ENCODE measurements at regions not wholly inside any gene's neighbourhood (a gene's known extent, or its start where the extent isn't known, plus 50 kb on each side); places are given as distances from the start of the nearest gene placed in this dataset.
"Not testable (repeated sequence)": the region's sequence is repeated elsewhere in the genome, so short reads cannot be mapped to it uniquely, and the experiment has no call there.

DNA sequence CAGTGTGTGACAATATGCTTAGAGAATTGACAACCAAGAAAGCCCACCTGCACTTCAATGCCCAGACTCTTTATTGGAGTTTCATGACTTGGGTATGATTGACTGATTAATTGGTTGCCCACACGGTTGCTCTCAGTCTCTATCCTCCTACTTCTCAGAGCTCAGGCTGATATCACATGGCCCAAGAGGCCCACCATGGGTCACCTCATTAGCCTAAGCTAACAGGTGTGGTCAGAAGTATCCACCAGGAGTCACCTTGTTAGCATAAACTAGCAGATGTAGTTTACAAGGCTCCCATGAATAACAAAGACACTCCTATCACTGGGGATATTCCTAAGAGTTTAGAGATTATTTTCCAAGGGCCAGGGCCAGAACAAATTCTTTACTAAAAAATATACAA lies 120.2 kb upstream of the MBNL1 start:
- ATAC-seq (no peak), DNase-seq (no peak)
- TF ChIP-seq, protein P1, sequence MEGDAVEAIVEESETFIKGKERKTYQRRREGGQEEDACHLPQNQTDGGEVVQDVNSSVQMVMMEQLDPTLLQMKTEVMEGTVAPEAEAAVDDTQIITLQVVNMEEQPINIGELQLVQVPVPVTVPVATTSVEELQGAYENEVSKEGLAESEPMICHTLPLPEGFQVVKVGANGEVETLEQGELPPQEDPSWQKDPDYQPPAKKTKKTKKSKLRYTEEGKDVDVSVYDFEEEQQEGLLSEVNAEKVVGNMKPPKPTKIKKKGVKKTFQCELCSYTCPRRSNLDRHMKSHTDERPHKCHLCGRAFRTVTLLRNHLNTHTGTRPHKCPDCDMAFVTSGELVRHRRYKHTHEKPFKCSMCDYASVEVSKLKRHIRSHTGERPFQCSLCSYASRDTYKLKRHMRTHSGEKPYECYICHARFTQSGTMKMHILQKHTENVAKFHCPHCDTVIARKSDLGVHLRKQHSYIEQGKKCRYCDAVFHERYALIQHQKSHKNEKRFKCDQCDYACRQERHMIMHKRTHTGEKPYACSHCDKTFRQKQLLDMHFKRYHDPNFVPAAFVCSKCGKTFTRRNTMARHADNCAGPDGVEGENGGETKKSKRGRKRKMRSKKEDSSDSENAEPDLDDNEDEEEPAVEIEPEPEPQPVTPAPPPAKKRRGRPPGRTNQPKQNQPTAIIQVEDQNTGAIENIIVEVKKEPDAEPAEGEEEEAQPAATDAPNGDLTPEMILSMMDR (IDR thresholded peaks at IDR 0.05) = no peak
- Histone ChIP-seq H3K9me3 (no peaks in the 10 kb centered on the region), H3K4me3 (no peak overlapping the region), H3K27me3 (no peaks in the 10 kb centered on the region), H3K27ac (no peak overlapping the region), H3K36me3 (no peaks in the 10 kb centered on the region), H3K4me1 (no peaks in the 10 kb centered on the region)
- intact Hi-C loops (cut with DNase I) = no loop called here

DNA sequence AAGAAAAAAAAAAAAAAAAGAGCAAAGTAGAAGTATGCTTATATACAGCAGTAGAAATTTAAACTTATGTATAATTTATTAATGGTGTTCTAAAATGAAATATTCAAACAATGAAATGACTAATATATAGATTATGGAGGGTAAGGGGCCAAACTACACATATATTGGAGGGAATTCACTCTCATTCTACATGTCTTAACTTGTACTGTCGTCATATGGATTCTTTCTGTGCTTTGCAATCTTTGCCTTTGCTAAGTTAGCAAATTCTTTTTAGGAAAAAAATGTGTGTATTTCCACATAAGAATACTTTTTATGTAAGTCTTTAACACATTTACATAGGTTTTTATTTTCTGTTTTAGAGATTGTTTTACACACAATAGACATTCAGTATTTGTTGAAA lies 118.9 kb upstream of the MBNL1 start:
- Histone ChIP-seq H3K4me1 (no peaks in the 10 kb centered on the region), H3K36me3 (no peaks in the 10 kb centered on the region), H3K4me3 (no peak overlapping the region), H3K27me3 (no peaks in the 10 kb centered on the region), H3K27ac (no peak overlapping the region), H3K9me3 (no peaks in the 10 kb centered on the region)
- intact Hi-C loops (cut with DNase I) = no loop called here
- TF ChIP-seq, protein P1 (IDR thresholded peaks at IDR 0.05) = no peak
- DNase-seq (no peak), ATAC-seq (no peak)

DNA sequence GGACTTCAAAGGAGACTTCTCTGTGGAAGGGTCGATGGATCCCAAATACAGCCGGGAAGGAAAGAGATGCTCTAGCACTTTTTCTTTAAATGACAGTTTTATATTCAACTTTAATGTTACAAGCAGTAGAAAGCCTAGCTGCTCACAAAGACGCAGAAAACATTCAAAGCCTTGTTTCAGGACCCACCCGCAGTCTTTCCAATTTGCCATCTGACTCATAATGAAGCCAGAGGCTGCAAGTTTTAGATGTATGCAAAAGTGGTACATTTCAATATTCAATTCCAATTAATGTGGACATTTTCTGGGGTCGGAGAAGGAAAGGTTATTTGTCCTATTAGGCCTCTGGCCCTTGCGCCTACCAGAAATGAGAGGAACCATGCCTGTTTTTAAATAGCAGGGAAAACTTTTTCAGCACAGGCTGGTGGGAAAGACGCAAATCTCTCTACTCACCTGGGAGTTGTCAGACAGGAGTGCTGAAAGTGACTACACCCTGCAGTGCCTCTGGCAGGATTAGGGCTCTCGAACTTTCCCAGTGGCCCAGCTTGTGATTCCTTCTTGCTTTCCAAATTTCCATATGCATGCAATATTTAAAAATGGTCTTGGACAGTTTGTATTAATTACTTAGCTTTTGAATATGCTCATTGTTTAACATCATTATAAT lies 117.4 kb upstream of the MBNL1 start:
- ATAC-seq (no peak), DNase-seq (no peak)
- Histone ChIP-seq H3K4me1 (no peaks in the 10 kb centered on the region), H3K4me3 (no peak overlapping the region), H3K36me3 (no peaks in the 10 kb centered on the region), H3K27me3 (no peaks in the 10 kb centered on the region), H3K9me3 (no peaks in the 10 kb centered on the region), H3K27ac (no peak overlapping the region)
- intact Hi-C loops (cut with DNase I) = no loop called here
- TF ChIP-seq, protein P1 (IDR thresholded peaks at IDR 0.05) = no peak

DNA sequence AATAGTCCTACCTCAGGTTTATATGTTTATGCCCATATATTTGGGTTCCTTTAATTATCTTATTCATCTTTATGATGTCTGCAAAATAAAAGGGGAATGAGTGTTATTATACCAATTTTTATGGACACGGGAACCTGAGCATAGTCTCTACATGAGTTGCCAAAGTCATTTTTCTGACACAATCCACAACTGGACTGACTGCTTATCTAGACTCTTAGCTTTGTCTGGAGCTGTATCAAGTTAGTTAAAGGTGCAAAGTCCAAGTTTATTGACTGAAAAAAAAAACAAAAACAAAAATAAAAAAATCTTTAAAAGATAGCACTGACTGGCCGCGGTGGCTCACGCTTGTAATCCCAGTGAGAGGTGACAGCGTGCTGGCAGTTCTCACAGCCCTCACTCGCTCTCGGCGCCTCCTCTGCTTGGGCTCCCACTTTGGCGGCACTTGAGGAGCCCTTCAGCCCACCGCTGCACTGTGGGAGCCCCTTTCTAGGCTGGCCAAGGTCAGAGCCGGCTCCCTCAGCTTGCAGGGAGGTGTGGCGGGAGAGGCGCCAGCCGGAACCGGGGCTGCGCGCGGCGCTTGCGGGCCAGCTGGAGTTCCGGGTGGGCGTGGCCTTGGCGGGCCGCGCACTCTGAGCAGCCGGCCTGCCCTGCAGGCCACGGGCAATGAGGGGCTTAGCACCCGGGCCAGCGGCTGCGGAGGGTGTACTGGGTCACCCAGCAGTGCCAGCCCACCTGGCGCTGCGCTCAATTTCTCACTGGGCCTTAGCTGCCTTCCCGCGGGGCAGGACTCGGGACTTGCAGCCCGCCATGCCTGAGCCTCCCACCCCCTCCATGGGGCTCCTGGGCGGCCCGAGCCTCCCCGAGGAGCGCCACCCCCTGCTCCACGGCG lies 116.6 kb upstream of the MBNL1 start:
- DNase-seq; H3K27ac ChIP-seq; ATAC-seq; H3K4me3 ChIP-seq; H3K9me3 ChIP-seq; H3K36me3 ChIP-seq; H3K4me1 ChIP-seq; intact Hi-C loops (cut with DNase I); H3K27me3 ChIP-seq: not testable (repeated sequence)

DNA sequence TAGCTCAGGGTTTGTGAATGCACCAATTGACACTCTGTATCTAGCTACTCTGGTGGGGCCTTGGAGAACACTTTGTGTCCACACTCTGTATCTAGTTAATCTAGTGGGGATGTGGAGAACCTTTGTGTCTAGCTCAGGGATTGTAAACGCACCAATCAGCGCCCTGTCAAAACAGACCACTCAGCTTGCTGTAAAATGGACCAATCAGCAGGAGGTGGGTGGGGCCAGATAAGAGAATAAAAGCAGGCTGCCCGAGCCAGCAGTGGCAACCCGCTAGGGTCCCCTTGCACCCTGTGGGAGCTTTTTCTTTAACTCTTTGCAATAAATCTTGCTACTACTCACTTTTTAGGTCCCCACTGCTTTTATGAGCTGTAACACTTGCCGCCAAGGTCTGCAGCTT lies 115.6 kb upstream of the MBNL1 start:
- DNase-seq; H3K36me3 ChIP-seq; H3K27me3 ChIP-seq; H3K4me3 ChIP-seq; ATAC-seq; H3K9me3 ChIP-seq; intact Hi-C loops (cut with DNase I); H3K4me1 ChIP-seq; H3K27ac ChIP-seq: not testable (repeated sequence)

DNA sequence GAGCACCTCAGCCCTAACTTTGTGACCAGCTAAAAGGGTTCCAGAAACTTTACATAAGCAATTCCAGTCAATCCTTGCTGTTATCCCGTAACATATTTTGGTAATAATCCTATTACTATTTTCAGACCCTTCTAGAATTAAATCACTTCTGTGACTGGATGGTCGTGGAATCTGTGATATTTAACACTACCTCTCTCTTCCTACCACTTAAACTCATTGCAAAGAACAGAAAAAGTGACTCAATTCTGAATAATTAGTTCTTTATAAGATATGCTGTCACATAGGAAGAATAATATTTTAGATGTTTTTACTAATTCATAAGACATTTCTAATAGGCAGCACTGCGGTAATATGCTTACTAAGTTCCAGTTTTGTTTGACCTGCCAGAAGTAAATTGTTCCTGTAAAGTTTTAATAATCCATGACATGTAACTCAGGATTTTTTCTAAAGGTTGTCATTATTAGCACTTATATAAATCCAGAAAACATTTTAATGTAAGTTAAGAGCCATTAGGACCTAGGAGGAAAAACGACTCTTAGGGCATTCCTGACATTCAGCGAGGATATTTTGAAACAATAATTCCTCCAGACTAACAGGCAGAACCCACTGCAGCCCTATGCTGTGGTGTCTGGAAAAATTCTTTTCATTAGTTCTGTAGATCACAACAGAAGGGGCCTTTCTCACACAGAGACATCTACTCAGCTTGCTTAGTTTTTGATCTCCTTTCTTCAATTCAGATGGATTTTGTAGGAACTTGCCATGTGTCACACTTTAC lies 113.3 kb upstream of the MBNL1 start:
- ATAC-seq = no peak
- Histone ChIP-seq H3K9me3 (no peaks in the 10 kb centered on the region), H3K36me3 (no peaks in the 10 kb centered on the region), H3K4me1 (no peaks in the 10 kb centered on the region), H3K27me3 (no peaks in the 10 kb centered on the region), H3K27ac (no peak overlapping the region), H3K4me3 (no peak overlapping the region)
- DNase-seq = no peak
- intact Hi-C loops (cut with DNase I) = no loop called here
- TF ChIP-seq, protein P1 (IDR thresholded peaks at IDR 0.05) = no peak

Measured in upper lobe of right lung (tissue), 1 donor.